Prostate gland (tissue), 2 donors: ENCODE measurements at regions not wholly inside any gene's neighbourhood (a gene's known extent, or its start where the extent isn't known, plus 50 kb on each side); places are given as distances from the start of the nearest gene placed in this dataset.

Experiments used
- DNase-seq: peaks from one replicate; pipeline ENCODE4 v3.0.0-alpha.2; 2019; ENCODE audit warnings: low spot score
- H3K27ac ChIP-seq, 2 donors: fragments of 200-600 bp; sonication (generic); 2 replicates each; pipeline ENCODE4 v1.5.1; 2017 to 2019
- H3K27me3 ChIP-seq: fragments of 200-600 bp; sonication (generic); replicated peaks from 2 replicates; pipeline ENCODE4 v1.5.1; 2019; ENCODE audit not compliant: insufficient read depth
- H3K36me3 ChIP-seq, 2 donors: fragments of 200-600 bp; sonication (generic); 1 replicate in 1 of 2; 2 replicates in 1 of 2; pipeline versions ENCODE4 v1.5.1 to v1.8.1; 2017 to 2019
- H3K4me1 ChIP-seq: fragments of 200-600 bp; sonication (generic); replicated peaks from 2 replicates; pipeline ENCODE4 v1.5.1; 2019
- H3K4me3 ChIP-seq, 2 donors: fragments of 200-600 bp; sonication (generic); 2 replicates each; pipeline ENCODE4 v1.5.1; 2017 to 2019
- H3K9me3 ChIP-seq: fragments of 200-600 bp; sonication (generic); 2 replicates; pipeline ENCODE4 v1.5.1; 2017
- CTCF ChIP-seq, 4 experiments: fragments of 200-600 bp in 2 of 4; fragments of 450-650 bp in 2 of 4; sonication (generic) in 2 of 4; IDR thresholded peaks; 1 replicate in 3 of 4; 2 replicates in 1 of 4; pipeline ENCODE4 v1.5.1; 2016 to 2019; ENCODE audit warnings: antibody characterized with exemption in 4 of 4, mild to moderate bottlenecking in 2 of 4, moderate library complexity in 2 of 4
- POLR2A ChIP-seq: fragments of 450-650 bp; IDR thresholded peaks from one replicate; pipeline ENCODE4 v1.6.1; 2016; ENCODE audit warnings: antibody characterized with exemption, mild to moderate bottlenecking
- POLR2AphosphoS5 ChIP-seq: sonication (generic); formaldehyde crosslinking; IDR thresholded peaks from one replicate; pipeline ENCODE4 v1.6.1; 2017; ENCODE audit warnings: antibody characterized with exemption
- WGBS: methylation state at CpG from one replicate; pipeline ENCODE4 v1.1.5; 2018; 5-methylcytosine and 5-hydroxymethylcytosine counted together
- intact Hi-C: fragments of 100-400 bp; cut with DNase I; formaldehyde crosslinking; loops from one replicate; pipeline ENCODE4 v1.14.2; 2022

DNA sequence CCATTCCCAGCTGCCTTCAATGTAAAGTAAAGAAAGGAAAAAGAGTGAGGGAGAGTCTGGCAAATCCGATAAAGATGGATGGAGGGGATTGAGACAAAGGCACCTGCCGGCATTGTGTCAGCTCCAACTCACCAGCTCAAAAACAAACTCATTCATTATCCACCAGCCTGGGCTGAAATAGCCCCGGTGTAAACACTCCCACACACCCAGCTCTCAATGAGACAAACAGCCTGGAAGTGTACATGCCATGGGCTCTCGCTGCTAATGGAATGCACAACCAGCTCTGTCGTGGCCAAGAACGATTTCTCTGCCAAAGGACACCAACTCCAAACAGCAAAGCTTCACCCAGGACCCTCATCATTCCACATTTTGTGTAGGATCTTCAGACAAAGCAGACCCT lies 89.3 kb upstream of the OPCML start:
- H3K4me3 ChIP-seq: no peak overlapping the region
- no peaks in the 10 kb centered on the region for H3K36me3 ChIP-seq
- no peaks in the 10 kb centered on the region for H3K4me1 ChIP-seq
- TF ChIP-seq POLR2A: no peak
- TF ChIP-seq POLR2AphosphoS5: no peak
- TF ChIP-seq CTCF (IDR thresholded peaks at IDR 0.05): no peak
- no peak for DNase-seq
- intact Hi-C loops: no loop called here
- no peak overlapping the region for H3K27ac ChIP-seq
- no peaks in the 10 kb centered on the region for H3K9me3 ChIP-seq
- WGBS: 41% methylated on average over 6 of the region's 6 CpGs
- H3K27me3 ChIP-seq: no peaks in the 10 kb centered on the region

DNA sequence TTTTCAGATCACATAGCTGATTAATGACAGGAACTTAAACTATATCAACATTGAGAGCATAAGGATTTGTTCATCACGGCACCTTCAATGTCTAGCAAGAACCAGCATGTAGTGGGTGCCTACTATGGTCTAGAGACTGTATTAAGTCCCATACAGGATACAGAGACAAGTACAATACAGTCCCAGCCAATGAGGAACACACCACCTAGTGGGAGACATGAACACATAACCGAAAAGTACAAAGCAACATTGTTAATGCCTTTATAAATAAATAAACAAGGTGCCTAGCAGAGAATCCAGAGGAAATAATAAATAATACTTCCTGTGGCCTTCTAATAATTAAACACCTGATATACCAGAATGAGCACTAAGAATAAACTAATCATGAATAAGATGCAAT lies 87.7 kb upstream of the OPCML start:
- Histone ChIP-seq H3K4me3 (no peak overlapping the region), H3K4me1 (no peaks in the 10 kb centered on the region), H3K9me3 (no peaks in the 10 kb centered on the region), H3K27me3 (no peaks in the 10 kb centered on the region), H3K36me3 (no peaks in the 10 kb centered on the region), H3K27ac (no peak overlapping the region)
- WGBS: 49% methylated on average over 2 of the region's 2 CpGs
- DNase-seq: no peak
- TF ChIP-seq POLR2AphosphoS5: no peak
- no peak for TF ChIP-seq POLR2A
- TF ChIP-seq CTCF (IDR thresholded peaks at IDR 0.05): peak in 1 of 4 experiments; percentile 10
- intact Hi-C loops: no loop called here

GRCh38 chr11:133619397-133619796 lies 87.1 kb upstream of the OPCML start:
- TF ChIP-seq CTCF (IDR thresholded peaks at IDR 0.05): no peak
- no peak for TF ChIP-seq POLR2AphosphoS5
- H3K36me3 ChIP-seq: no peaks in the 10 kb centered on the region
- H3K27me3 ChIP-seq: no peaks in the 10 kb centered on the region
- H3K4me1 ChIP-seq: no peaks in the 10 kb centered on the region
- no peak overlapping the region for H3K27ac ChIP-seq
- H3K4me3 ChIP-seq: no peak overlapping the region
- no peak for DNase-seq
- 69% methylated on average over 2 of the region's 2 CpGs for WGBS
- H3K9me3 ChIP-seq: no peaks in the 10 kb centered on the region
- intact Hi-C loops: no loop called here

DNA sequence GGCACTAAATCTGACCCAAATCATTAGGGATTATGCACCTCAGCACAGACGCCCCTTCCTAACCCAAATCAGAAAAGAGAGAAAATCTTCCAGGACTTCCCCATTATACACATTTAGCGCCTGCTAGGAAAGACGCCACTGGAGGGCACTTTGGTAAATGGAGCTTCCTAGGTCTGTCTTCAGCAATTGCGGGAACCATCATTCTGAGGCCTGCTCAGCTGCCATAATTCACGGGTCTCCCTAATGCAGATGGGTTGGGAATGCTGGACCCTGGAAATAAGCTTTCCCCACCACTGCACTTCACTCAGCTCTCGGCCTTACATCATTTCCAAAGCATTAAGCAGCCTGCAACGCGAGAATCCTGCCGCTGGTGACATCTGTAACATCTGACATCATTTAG lies 86.2 kb upstream of the OPCML start:
- 84% methylated on average over 9 of the region's 9 CpGs for WGBS
- Histone ChIP-seq H3K27me3 (no peaks in the 10 kb centered on the region), H3K4me3 (no peak overlapping the region), H3K9me3 (no peaks in the 10 kb centered on the region), H3K27ac (no peak overlapping the region), H3K36me3 (no peaks in the 10 kb centered on the region), H3K4me1 (no peaks in the 10 kb centered on the region)
- intact Hi-C loops: no loop called here
- DNase-seq: no peak
- no peak for TF ChIP-seq POLR2A
- no peak for TF ChIP-seq CTCF (IDR thresholded peaks at IDR 0.05)
- no peak for TF ChIP-seq POLR2AphosphoS5

GRCh38 chr11:133608496-133608895 lies 76.2 kb upstream of the OPCML start:
- Histone ChIP-seq H3K4me3 (no peak overlapping the region), H3K27me3 (no peaks in the 10 kb centered on the region), H3K4me1 (no peaks in the 10 kb centered on the region), H3K36me3 (no peaks in the 10 kb centered on the region), H3K27ac (no peak overlapping the region), H3K9me3 (no peaks in the 10 kb centered on the region)
- intact Hi-C loops: no loop called here
- no peak for TF ChIP-seq CTCF (IDR thresholded peaks at IDR 0.05)
- no peak for TF ChIP-seq POLR2A
- no peak for TF ChIP-seq POLR2AphosphoS5
- no peak for DNase-seq
- 63% methylated on average over 2 of the region's 2 CpGs for WGBS
